ENCODE measurements at regions not wholly inside any gene's neighbourhood (a gene's known extent, or its start where the extent isn't known, plus 50 kb on each side); places are given as distances from the start of the nearest gene placed in this dataset.

GRCh38 chr4:187251896-187252295 is 528.2 kb upstream of the FAT1 start:
- Histone ChIP-seq H2AFZ (ENCODE audit: low read length) (no peak overlapping the region), H3T11ph (ENCODE audit: low read length) (no peak overlapping the region), H3K9me3 (ENCODE audit: control insufficient read depth, low read depth, low read length) (no peaks in the 10 kb centered on the region), H2BK5ac (ENCODE audit: insufficient read length, low read length) (no peak overlapping the region), H4K5ac (ENCODE audit: insufficient read length, low read depth, low read length) (no peak overlapping the region), H3K23me2 (ENCODE audit: insufficient read length, low read depth, low read length, poor library complexity, severe bottlenecking) (no peaks in the 10 kb centered on the region), H3K14ac (ENCODE audit: insufficient read depth, low read length) (no peak overlapping the region), H3K79me2 (ENCODE audit: insufficient read depth, low read length) (no peaks in the 10 kb centered on the region), H3K9ac (ENCODE audit: extremely low read depth, insufficient read length, low read length) (no peak overlapping the region), H2BK12ac (ENCODE audit: insufficient read length, low read depth, low read length) (no peak overlapping the region), H3K23ac (ENCODE audit: insufficient read length, low read depth, low read length) (no peak overlapping the region), H3K56ac (ENCODE audit: insufficient read length, low read depth, low read length) (no peak overlapping the region), H4K20me1 (ENCODE audit: control insufficient read depth, insufficient read depth, insufficient read length) (no peaks in the 10 kb centered on the region), H3K79me1 (ENCODE audit: insufficient read depth, low read depth, low read length, poor library complexity, severe bottlenecking) (no peaks in the 10 kb centered on the region), H3K27ac (ENCODE audit: insufficient read length, low read depth, low read length) (no peak overlapping the region), H2BK15ac (ENCODE audit: low read depth, low read length) (no peak overlapping the region), H4K91ac (ENCODE audit: insufficient read length, low read depth, low read length) (no peak overlapping the region), H4K8ac (replicated peaks; ENCODE audit: insufficient read length, low read depth, low read length) (no peak overlapping the region), H3K4me1 (ENCODE audit: insufficient read depth, low read length) (no peaks in the 10 kb centered on the region), H3K4me2 (ENCODE audit: insufficient read depth, insufficient read length, low read length) (no peak overlapping the region), H3K4ac (ENCODE audit: low read depth, low read length) (no peak overlapping the region), H3K27me3 (ENCODE audit: insufficient read depth, low read length) (no peaks in the 10 kb centered on the region), H2AK5ac (ENCODE audit: insufficient read length, low read length) (no peak overlapping the region), H3K18ac (ENCODE audit: insufficient read length, low read depth, low read length) (no peak overlapping the region), H2BK20ac (ENCODE audit: low read depth, low read length, poor library complexity, severe bottlenecking) (no peak overlapping the region), H2BK120ac (ENCODE audit: low read depth, low read length, poor library complexity, severe bottlenecking) (no peak overlapping the region)
- Mint-ChIP-seq H3K27me3 (ENCODE audit: low read depth) (no peaks in the 10 kb centered on the region), H3K4me3 (no peak overlapping the region), H3K36me3 (ENCODE audit: insufficient read depth in 1 of 3, low read depth in 3 of 3) (no peaks in the 10 kb centered on the region), H3K9me3 (no peaks in the 10 kb centered on the region; a peak in 1 of 5 replicates), H3K4me1 (peaks cover 15 to 18% of the 10 kb centered on the region in 2 experiments), H3K27ac (no peak overlapping the region)
- DNase-seq, result no peak
- no CpG with 5 or more reads among the region's 4 CpGs for WGBS (ENCODE audit: extremely low coverage, insufficient read length, low lambda C conversion rate)
- TF ChIP-seq CTCF (conservative IDR thresholded peaks at IDR 0.05), result no peak
